Activated naive CD8-positive, alpha-beta T cell treated with anti-CD3 and anti-CD28 coated beads, Interleukin-2, amount 50 U/mL, for 16 hours (primary cell): ENCODE measurements at regions not wholly inside any gene's neighbourhood (a gene's known extent, or its start where the extent isn't known, plus 50 kb on each side); places are given as distances from the start of the nearest gene placed in this dataset.

Source experiments
- DNase-seq: peaks from one replicate; pipeline ENCODE4 v3.0.0-alpha.2; 2020; ENCODE audit warnings: low read depth, low spot score

GRCh38 chr3:150268426-150269391, 139.4 kb upstream of the TSC22D2 start:
- DNase-seq, result no peak

- no peak for DNase-seq
These were observed 140.8 kb upstream of the TSC22D2 start for GRCh38 chr3:150267288-150267687.

GRCh38 chr3:150265305-150265704, 142.8 kb upstream of the TSC22D2 start:
- no peak for DNase-seq

- no peak for DNase-seq
These were observed 143.4 kb upstream of the TSC22D2 start for GRCh38 chr3:150264561-150265279.

- DNase-seq, result no peak
These were observed 146.1 kb upstream of the TSC22D2 start for GRCh38 chr3:150261958-150262357.

GRCh38 chr3:150261418-150261817, 146.7 kb upstream of the TSC22D2 start:
- DNase-seq, result no peak

GRCh38 chr3:150260398-150260710, 147.7 kb upstream of the TSC22D2 start:
- DNase-seq, result no peak

GRCh38 chr3:150259526-150260397, 148.3 kb upstream of the TSC22D2 start:
- no peak for DNase-seq

- no peak for DNase-seq
These were observed 151.3 kb upstream of the TSC22D2 start for GRCh38 chr3:150256782-150257181.

- no peak for DNase-seq
These were observed 151.8 kb upstream of the TSC22D2 start for GRCh38 chr3:150256318-150256717.

- DNase-seq, result no peak
These were observed 152.3 kb upstream of the TSC22D2 start for GRCh38 chr3:150255826-150256225.

GRCh38 chr3:150255413-150255812, 152.7 kb upstream of the TSC22D2 start:
- no peak for DNase-seq

GRCh38 chr3:150254309-150254708, 153.8 kb upstream of the TSC22D2 start:
- DNase-seq, result no peak

GRCh38 chr3:150253622-150254021, 154.5 kb upstream of the TSC22D2 start:
- DNase-seq, result no peak

GRCh38 chr3:150252462-150252861, 155.6 kb upstream of the TSC22D2 start:
- no peak for DNase-seq

GRCh38 chr3:150251187-150252062, 156.7 kb upstream of the TSC22D2 start:
- DNase-seq, result no peak

GRCh38 chr3:150249779-150250470, 158.2 kb upstream of the TSC22D2 start:
- DNase-seq, result no peak

- no peak for DNase-seq
These were observed 159.0 kb upstream of the TSC22D2 start for GRCh38 chr3:150248888-150249681.

GRCh38 chr3:150248116-150248887, 159.8 kb upstream of the TSC22D2 start:
- no peak for DNase-seq
